ENCODE measurements at regions not wholly inside any gene's neighbourhood (a gene's known extent, or its start where the extent isn't known, plus 50 kb on each side); places are given as distances from the start of the nearest gene placed in this dataset.

DNA sequence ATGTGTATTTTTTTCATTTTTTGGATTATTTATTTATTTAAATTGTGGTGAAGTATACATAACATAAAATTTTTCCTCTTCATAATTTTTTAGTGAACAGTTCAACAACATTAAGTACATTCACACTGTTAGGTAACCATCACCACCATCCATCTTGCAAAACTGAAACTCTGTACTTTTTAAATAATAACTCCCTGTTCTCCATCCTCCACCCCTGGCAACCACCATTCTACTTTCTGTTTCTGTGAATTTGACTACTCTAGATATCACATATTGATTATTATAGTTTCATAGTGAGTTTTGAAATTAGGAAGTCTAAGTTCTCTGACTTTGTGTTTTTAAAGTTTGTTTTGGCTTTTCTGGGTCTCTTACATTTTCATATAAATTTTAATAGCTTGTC, 89.3 kb upstream of the STX18 start:
- Histone ChIP-seq H3K4me3 (ENCODE audit: low read depth, low read length) (no peak overlapping the region), H3K27ac (ENCODE audit: extremely low read depth, low read depth, low read length) (no peak overlapping the region), H3K4me1 (ENCODE audit: control insufficient read depth, insufficient read depth, low read length) (no peaks in the 10 kb centered on the region), H3K9me3 (ENCODE audit: control insufficient read depth, insufficient read depth, low read depth, low read length) (no peaks in the 10 kb centered on the region), H3K36me3 (ENCODE audit: control insufficient read depth in 2 of 2, insufficient read depth in 1 of 2, low read length in 2 of 2) (no peaks in the 10 kb centered on the region)
- ChIA-PET CTCF (no interaction called here), POLR2A (no interaction called here)
- TF ChIP-seq ZNF394 (tag by site-specific recombination; IDR thresholded peaks at IDR 0.05; ENCODE audit: borderline replicate concordance), result no peak
- no peak for TF ChIP-seq IKZF3 (tag by site-specific recombination; IDR thresholded peaks at IDR 0.05)
- no peak for TF ChIP-seq ZNF302 (tag by site-specific recombination; IDR thresholded peaks at IDR 0.05; ENCODE audit: low read depth)
- no peak for TF ChIP-seq ZNF707 (tag by site-specific recombination; IDR thresholded peaks at IDR 0.05)
- TF ChIP-seq ZNF660 (tag by site-specific recombination; IDR thresholded peaks at IDR 0.05), result no peak
- TF ChIP-seq PRDM1 (tag by site-specific recombination; IDR thresholded peaks at IDR 0.05), result no peak
- no peak for TF ChIP-seq ZNF623 (tag by site-specific recombination; IDR thresholded peaks at IDR 0.05)
- TF ChIP-seq, protein P1, sequence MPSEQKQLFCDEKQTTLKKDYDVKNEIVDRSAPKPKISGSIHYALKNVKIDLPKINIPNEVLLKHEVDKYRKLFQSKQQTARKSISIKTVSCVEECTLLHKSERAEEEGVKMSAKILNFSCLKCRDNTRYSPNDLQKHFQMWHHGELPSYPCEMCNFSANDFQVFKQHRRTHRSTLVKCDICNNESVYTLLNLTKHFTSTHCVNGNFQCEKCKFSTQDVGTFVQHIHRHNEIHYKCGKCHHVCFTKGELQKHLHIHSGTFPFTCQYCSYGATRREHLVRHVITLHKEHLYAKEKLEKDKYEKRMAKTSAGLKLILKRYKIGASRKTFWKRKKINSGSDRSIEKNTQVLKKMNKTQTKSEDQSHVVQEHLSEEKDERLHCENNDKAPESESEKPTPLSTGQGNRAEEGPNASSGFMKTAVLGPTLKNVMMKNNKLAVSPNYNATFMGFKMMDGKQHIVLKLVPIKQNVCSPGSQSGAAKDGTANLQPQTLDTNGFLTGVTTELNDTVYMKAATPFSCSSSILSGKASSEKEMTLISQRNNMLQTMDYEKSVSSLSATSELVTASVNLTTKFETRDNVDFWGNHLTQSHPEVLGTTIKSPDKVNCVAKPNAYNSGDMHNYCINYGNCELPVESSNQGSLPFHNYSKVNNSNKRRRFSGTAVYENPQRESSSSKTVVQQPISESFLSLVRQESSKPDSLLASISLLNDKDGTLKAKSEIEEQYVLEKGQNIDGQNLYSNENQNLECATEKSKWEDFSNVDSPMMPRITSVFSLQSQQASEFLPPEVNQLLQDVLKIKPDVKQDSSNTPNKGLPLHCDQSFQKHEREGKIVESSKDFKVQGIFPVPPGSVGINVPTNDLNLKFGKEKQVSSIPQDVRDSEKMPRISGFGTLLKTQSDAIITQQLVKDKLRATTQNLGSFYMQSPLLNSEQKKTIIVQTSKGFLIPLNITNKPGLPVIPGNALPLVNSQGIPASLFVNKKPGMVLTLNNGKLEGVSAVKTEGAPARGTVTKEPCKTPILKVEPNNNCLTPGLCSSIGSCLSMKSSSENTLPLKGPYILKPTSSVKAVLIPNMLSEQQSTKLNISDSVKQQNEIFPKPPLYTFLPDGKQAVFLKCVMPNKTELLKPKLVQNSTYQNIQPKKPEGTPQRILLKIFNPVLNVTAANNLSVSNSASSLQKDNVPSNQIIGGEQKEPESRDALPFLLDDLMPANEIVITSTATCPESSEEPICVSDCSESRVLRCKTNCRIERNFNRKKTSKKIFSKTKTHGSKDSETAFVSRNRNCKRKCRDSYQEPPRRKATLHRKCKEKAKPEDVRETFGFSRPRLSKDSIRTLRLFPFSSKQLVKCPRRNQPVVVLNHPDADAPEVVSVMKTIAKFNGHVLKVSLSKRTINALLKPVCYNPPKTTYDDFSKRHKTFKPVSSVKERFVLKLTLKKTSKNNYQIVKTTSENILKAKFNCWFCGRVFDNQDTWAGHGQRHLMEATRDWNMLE (tag by site-specific recombination; conservative IDR thresholded peaks at IDR 0.05; ENCODE audit: low read depth), result no peak
- no peak for TF ChIP-seq SCRT1 (tag by site-specific recombination; IDR thresholded peaks at IDR 0.05; ENCODE audit: borderline replicate concordance)
- TF ChIP-seq, protein P2, sequence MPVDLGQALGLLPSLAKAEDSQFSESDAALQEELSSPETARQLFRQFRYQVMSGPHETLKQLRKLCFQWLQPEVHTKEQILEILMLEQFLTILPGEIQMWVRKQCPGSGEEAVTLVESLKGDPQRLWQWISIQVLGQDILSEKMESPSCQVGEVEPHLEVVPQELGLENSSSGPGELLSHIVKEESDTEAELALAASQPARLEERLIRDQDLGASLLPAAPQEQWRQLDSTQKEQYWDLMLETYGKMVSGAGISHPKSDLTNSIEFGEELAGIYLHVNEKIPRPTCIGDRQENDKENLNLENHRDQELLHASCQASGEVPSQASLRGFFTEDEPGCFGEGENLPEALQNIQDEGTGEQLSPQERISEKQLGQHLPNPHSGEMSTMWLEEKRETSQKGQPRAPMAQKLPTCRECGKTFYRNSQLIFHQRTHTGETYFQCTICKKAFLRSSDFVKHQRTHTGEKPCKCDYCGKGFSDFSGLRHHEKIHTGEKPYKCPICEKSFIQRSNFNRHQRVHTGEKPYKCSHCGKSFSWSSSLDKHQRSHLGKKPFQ (tag by site-specific recombination; IDR thresholded peaks at IDR 0.05), result no peak
- TF ChIP-seq KLF8 (tag by site-specific recombination; IDR thresholded peaks at IDR 0.05), result no peak
- no peak for TF ChIP-seq ZNF48 (tag by site-specific recombination; IDR thresholded peaks at IDR 0.05)
- no peak for TF ChIP-seq ZNF792 (tag by site-specific recombination; IDR thresholded peaks at IDR 0.05)
- TF ChIP-seq ZNF175 (tag by site-specific recombination; IDR thresholded peaks at IDR 0.05), result no peak
- TF ChIP-seq SALL2 (tag by site-specific recombination; IDR thresholded peaks at IDR 0.05; ENCODE audit: borderline replicate concordance), result no peak
- TF ChIP-seq, protein P3, sequence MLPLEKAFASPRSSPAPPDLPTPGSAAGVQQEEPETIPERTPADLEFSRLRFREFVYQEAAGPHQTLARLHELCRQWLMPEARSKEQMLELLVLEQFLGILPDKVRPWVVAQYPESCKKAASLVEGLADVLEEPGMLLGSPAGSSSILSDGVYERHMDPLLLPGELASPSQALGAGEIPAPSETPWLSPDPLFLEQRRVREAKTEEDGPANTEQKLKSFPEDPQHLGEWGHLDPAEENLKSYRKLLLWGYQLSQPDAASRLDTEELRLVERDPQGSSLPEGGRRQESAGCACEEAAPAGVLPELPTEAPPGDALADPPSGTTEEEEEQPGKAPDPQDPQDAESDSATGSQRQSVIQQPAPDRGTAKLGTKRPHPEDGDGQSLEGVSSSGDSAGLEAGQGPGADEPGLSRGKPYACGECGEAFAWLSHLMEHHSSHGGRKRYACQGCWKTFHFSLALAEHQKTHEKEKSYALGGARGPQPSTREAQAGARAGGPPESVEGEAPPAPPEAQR (tag by site-specific recombination; IDR thresholded peaks at IDR 0.05), result no peak
- TF ChIP-seq ZIC2 (tag by site-specific recombination; IDR thresholded peaks at IDR 0.05), result no peak
- TF ChIP-seq ZSCAN30 (tag by site-specific recombination; IDR thresholded peaks at IDR 0.05), result no peak
- no peak for TF ChIP-seq ZNF211 (tag by site-specific recombination; IDR thresholded peaks at IDR 0.05; ENCODE audit: low read depth)

DNA sequence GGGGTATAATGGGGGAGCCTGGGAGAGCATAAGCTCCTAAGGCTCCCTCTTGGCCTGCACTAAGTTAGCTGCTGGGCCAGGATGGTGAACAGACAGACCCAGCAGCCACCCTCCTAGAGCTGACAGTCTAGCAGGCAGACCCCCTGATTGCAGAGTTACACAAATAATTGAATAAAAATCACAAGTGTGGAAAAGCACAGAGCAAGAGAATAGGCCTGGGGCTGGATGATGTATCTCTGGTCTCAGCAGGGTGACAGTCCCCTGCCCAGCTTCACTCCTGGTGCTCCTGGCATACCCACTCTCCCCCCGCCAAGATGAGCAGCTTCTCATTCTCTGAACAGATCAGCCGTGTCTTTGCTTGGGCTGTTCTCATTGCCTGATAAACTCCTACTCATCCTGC, 86.1 kb upstream of the STX18 start:
- H3K4me3 ChIP-seq (ENCODE audit: low read depth, low read length), result no peak overlapping the region
- ChIA-PET POLR2A (no interaction called here), CTCF (no interaction called here)
- no peak overlapping the region for H3K27ac ChIP-seq (ENCODE audit: extremely low read depth, low read depth, low read length)
- no peaks in the 10 kb centered on the region for H3K4me1 ChIP-seq (ENCODE audit: control insufficient read depth, insufficient read depth, low read length)
- H3K9me3 ChIP-seq (ENCODE audit: control insufficient read depth, insufficient read depth, low read depth, low read length), result no peaks in the 10 kb centered on the region
- H3K36me3 ChIP-seq (ENCODE audit: control insufficient read depth in 2 of 2, insufficient read depth in 1 of 2, low read length in 2 of 2), result no peaks in the 10 kb centered on the region
- TF ChIP-seq ZNF324 (tag by site-specific recombination; IDR thresholded peaks at IDR 0.05) (no peak), MZF1 (tag by site-specific recombination; IDR thresholded peaks at IDR 0.05; ENCODE audit: borderline replicate concordance) (no peak), ZNF394 (tag by site-specific recombination; IDR thresholded peaks at IDR 0.05; ENCODE audit: borderline replicate concordance) (no peak), ZNF404 (tag by site-specific recombination; IDR thresholded peaks at IDR 0.05) (no peak), ZNF184 (tag by site-specific recombination; IDR thresholded peaks at IDR 0.05) (no peak), ZNF133 (tag by site-specific recombination; IDR thresholded peaks at IDR 0.05) (no peak), ZNF571 (tag by site-specific recombination; IDR thresholded peaks at IDR 0.05) (no peak), ZNF548 (tag by site-specific recombination; IDR thresholded peaks at IDR 0.05) (no peak), ZIC2 (tag by site-specific recombination; IDR thresholded peaks at IDR 0.05) (no peak), ZNF747 (tag by site-specific recombination; IDR thresholded peaks at IDR 0.05) (no peak)
- TF ChIP-seq, protein P4, sequence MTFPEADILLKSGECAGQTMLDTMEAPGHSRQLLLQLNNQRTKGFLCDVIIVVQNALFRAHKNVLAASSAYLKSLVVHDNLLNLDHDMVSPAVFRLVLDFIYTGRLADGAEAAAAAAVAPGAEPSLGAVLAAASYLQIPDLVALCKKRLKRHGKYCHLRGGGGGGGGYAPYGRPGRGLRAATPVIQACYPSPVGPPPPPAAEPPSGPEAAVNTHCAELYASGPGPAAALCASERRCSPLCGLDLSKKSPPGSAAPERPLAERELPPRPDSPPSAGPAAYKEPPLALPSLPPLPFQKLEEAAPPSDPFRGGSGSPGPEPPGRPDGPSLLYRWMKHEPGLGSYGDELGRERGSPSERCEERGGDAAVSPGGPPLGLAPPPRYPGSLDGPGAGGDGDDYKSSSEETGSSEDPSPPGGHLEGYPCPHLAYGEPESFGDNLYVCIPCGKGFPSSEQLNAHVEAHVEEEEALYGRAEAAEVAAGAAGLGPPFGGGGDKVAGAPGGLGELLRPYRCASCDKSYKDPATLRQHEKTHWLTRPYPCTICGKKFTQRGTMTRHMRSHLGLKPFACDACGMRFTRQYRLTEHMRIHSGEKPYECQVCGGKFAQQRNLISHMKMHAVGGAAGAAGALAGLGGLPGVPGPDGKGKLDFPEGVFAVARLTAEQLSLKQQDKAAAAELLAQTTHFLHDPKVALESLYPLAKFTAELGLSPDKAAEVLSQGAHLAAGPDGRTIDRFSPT (tag by site-specific recombination; IDR thresholded peaks at IDR 0.05), result no peak

Data from HEK293 (cell line).